Thoracic aorta (tissue), 2 donors: ENCODE measurements at regions not wholly inside any gene's neighbourhood (a gene's known extent, or its start where the extent isn't known, plus 50 kb on each side); places are given as distances from the start of the nearest gene placed in this dataset.

Experiments
- ATAC-seq: fragments of 150-250 bp; one replicate; pipeline ENCODE4 v1.8.0; 2017; ENCODE audit warnings: low read depth; ENCODE audit not compliant: insufficient number of reproducible peaks, low FRiP score
- DNase-seq: peaks from one replicate; pipeline ENCODE4 v3.0.0-alpha.2; 2020; ENCODE audit warnings: low spot score
- H3K27ac ChIP-seq, 2 donors: fragments of 200-600 bp; sonication (generic); 1 replicate in 1 of 2; 2 replicates in 1 of 2; pipeline ENCODE4 v1.5.1; 2016; ENCODE audit warnings: mild to moderate bottlenecking in 2 of 2, moderate library complexity in 2 of 2
- H3K27me3 ChIP-seq: fragments of 200-600 bp; sonication (generic); replicated peaks from 2 replicates; pipeline ENCODE4 v1.6.0; 2016; ENCODE audit warnings: mild to moderate bottlenecking; ENCODE audit not compliant: insufficient read depth
- H3K36me3 ChIP-seq: fragments of 200-600 bp; sonication (generic); one replicate; pipeline ENCODE4 v1.5.1; 2016
- H3K4me1 ChIP-seq, 2 donors: fragments of 200-600 bp; sonication (generic); 1 replicate in 1 of 2; 2 replicates in 1 of 2; pipeline versions ENCODE4 v1.5.1 to v1.6.0; 2016; ENCODE audit warnings: low read depth in 2 of 2, mild to moderate bottlenecking in 1 of 2; ENCODE audit not compliant: control insufficient read depth in 1 of 2
- H3K4me3 ChIP-seq: fragments of 200-600 bp; sonication (generic); 2 replicates; pipeline ENCODE4 v1.5.1; 2016; ENCODE audit warnings: mild to moderate bottlenecking
- H3K9me3 ChIP-seq: fragments of 200-600 bp; sonication (generic); 2 replicates; pipeline ENCODE4 v1.5.1; 2016
- CTCF ChIP-seq: fragments of 200-600 bp; sonication (generic); IDR thresholded peaks from one replicate; pipeline ENCODE4 v1.5.1; 2019; ENCODE audit warnings: antibody characterized with exemption

DNA sequence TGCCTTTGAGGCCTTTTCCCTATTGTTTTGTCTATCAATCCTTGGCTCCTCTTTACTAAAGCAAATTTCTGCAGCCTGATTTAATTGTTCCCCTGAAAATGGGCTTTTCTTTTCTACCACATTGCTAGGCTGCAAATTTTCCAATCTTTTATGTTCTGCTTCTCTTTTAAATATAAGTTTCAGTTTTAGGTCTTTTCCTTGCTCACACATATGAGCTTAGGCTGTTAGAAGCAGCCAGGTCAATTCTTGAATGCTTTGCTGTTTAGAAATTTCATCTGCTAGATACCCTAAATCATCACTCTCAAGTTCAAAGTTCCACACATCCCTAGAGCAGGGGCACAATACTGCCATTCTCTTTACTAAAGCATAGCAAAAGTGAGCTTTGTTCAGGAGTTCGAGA lies 159.6 kb downstream of the ARL4A start:
- Histone ChIP-seq H3K9me3 (peaks cover 11% of the 10 kb centered on the region), H3K4me3 (no peak overlapping the region), H3K27me3 (no peaks in the 10 kb centered on the region), H3K36me3 (no peaks in the 10 kb centered on the region), H3K27ac (no peak overlapping the region), H3K4me1 (no peaks in the 10 kb centered on the region)
- ATAC-seq (no peak), DNase-seq (no peak)
- no peak for TF ChIP-seq CTCF

- no peak for ATAC-seq
- no peak for TF ChIP-seq CTCF
Measured at GRCh38 chr7:12851142-12851541, 163.7 kb downstream of the ARL4A start.

DNA sequence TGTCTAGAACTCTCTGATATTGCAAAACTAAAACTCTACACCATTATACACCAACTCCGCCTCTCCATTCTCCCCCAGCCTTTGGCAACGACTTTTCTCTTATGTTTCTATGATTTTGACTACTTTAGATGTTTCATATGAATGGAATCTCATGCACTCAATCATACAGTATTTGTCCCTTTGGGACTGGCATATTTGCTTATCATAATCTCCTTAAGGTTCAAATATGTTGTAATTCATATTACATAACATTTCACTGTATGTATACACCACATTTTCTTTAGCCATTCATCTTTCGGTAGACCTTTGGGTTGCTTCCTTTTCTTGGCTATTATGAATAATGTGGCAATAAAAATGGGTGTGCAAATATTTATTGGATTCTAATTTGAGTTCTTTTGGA lies 164.4 kb downstream of the ARL4A start:
- H3K4me1 ChIP-seq: no peaks in the 10 kb centered on the region
- no peak overlapping the region for H3K27ac ChIP-seq
- no peaks in the 10 kb centered on the region for H3K36me3 ChIP-seq
- H3K4me3 ChIP-seq: no peak overlapping the region
- ATAC-seq (no peak), DNase-seq (no peak)
- no peaks in the 10 kb centered on the region for H3K27me3 ChIP-seq
- TF ChIP-seq CTCF: no peak
- H3K9me3 ChIP-seq: peaks cover 3% of the 10 kb centered on the region

More at GRCh38 chr7:12851142-12851541, 163.7 kb downstream of the ARL4A start:
- Histone ChIP-seq H3K4me3 (no peak overlapping the region), H3K27me3 (no peaks in the 10 kb centered on the region), H3K36me3 (no peaks in the 10 kb centered on the region), H3K9me3 (peaks cover 10% of the 10 kb centered on the region), H3K4me1 (no peaks in the 10 kb centered on the region), H3K27ac (no peak overlapping the region)
- DNase-seq: no peak

DNA sequence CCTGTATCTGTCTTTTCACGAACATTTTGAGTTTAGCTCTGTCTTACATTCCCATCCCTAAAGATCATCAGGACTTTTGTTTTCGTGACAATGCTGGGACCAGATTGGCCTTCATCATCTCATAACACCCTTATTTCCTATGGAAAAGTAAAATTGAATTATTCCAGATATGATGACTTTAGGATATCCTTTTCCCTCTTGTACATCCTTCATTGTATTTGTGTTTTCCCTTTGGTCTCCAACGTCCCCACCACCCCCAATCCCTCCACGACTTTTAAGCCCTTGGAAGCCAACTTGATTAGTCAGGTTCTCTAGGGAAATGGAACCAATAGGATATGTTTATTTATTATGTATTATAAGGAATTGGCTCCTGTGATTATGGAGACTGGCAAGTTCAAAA lies 167.6 kb downstream of the ARL4A start:
- no peak overlapping the region for H3K4me3 ChIP-seq
- DNase-seq (no peak), ATAC-seq (no peak)
- H3K9me3 ChIP-seq: no peaks in the 10 kb centered on the region
- no peaks in the 10 kb centered on the region for H3K27me3 ChIP-seq
- H3K36me3 ChIP-seq: no peaks in the 10 kb centered on the region
- TF ChIP-seq CTCF: no peak
- no peak overlapping the region for H3K27ac ChIP-seq
- no peaks in the 10 kb centered on the region for H3K4me1 ChIP-seq

DNA sequence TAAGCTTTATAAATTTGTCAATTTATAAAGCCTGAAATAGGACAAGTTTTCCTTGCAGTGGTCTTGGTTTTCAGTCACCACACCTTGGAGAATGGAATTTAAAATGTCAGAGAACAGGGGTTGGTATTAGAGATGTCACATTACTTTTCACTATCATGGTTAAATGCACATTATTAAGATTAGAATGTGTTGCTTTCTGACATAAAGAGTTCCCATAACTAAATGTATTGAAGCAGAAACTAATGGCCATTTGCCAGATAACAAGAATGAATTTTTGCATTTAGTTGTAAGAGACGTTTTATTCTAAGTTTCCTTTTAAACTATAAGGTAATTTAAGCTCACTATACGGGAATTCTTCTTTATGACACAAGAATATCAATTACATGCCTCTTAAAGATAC lies 172.3 kb downstream of the ARL4A start:
- Histone ChIP-seq H3K4me3 (no peak overlapping the region), H3K4me1 (no peaks in the 10 kb centered on the region), H3K27ac (no peak overlapping the region), H3K36me3 (no peaks in the 10 kb centered on the region), H3K9me3 (no peaks in the 10 kb centered on the region), H3K27me3 (no peaks in the 10 kb centered on the region)
- ATAC-seq: no peak
- TF ChIP-seq CTCF: no peak
- DNase-seq: no peak
